Nephron (organoid): ENCODE measurements at regions not wholly inside any gene's neighbourhood (a gene's known extent, or its start where the extent isn't known, plus 50 kb on each side); places are given as distances from the start of the nearest gene placed in this dataset.

Experiments used
- H3K27ac Mint-ChIP-seq, 3 experiments: 2 replicates each; pipeline ENCODE4 v1.8.0; 2020; ENCODE audit warnings: mixed read lengths in 3 of 3, mild to moderate bottlenecking in 2 of 3, moderate library complexity in 1 of 3
- H3K27me3 Mint-ChIP-seq: 2 replicates; pipeline ENCODE4 v1.8.0; 2021; ENCODE audit warnings: low read depth, mild to moderate bottlenecking, moderate library complexity, mixed read lengths
- H3K36me3 Mint-ChIP-seq: 2 replicates; pipeline ENCODE4 v1.8.0; 2020; ENCODE audit warnings: low read depth, mixed read lengths
- H3K4me1 Mint-ChIP-seq: 2 replicates; pipeline ENCODE4 v1.8.0; 2020; ENCODE audit warnings: mixed read lengths
- H3K4me3 Mint-ChIP-seq, 3 experiments: 2 replicates each; pipeline ENCODE4 v1.8.0; 2020; ENCODE audit warnings: mild to moderate bottlenecking in 3 of 3, mixed read lengths in 3 of 3, moderate library complexity in 2 of 3
- H3K9me3 Mint-ChIP-seq: 2 replicates; pipeline ENCODE4 v1.8.0; 2020; ENCODE audit warnings: mixed read lengths
- TF ChIP-seq, protein P1 (sequence below), 3 experiments: fragments of 200-600 bp; sonication (generic); IDR thresholded peaks; one replicate each; pipeline ENCODE4 v1.5.0; 2021; ENCODE audit warnings: antibody characterized with exemption in 3 of 3; ENCODE audit not compliant: unreplicated experiment in 3 of 3

DNA sequence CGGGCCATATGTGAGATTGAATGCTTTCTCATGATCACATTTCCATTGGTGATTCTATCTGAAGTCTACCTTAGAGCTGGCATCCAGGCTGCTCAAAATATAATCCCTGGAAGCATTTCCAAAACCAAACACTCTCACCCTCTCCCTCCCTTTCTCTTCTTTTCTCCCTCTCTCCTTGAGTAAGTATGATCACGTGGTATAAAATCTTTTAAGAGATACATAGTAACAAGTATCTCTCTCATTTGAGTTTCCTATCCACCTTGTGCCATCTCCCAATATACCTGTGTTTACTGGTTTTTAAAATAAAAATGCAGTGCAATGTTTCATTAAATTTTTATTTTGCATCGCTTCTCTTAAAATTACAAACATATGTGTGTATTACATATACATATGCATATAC, 350.9 kb upstream of the KCNH8 start:
- H3K27ac Mint-ChIP-seq = no peak overlapping the region
- no peak overlapping the region for H3K4me3 Mint-ChIP-seq
- no peaks in the 10 kb centered on the region for H3K27me3 Mint-ChIP-seq
- TF ChIP-seq, protein P1, sequence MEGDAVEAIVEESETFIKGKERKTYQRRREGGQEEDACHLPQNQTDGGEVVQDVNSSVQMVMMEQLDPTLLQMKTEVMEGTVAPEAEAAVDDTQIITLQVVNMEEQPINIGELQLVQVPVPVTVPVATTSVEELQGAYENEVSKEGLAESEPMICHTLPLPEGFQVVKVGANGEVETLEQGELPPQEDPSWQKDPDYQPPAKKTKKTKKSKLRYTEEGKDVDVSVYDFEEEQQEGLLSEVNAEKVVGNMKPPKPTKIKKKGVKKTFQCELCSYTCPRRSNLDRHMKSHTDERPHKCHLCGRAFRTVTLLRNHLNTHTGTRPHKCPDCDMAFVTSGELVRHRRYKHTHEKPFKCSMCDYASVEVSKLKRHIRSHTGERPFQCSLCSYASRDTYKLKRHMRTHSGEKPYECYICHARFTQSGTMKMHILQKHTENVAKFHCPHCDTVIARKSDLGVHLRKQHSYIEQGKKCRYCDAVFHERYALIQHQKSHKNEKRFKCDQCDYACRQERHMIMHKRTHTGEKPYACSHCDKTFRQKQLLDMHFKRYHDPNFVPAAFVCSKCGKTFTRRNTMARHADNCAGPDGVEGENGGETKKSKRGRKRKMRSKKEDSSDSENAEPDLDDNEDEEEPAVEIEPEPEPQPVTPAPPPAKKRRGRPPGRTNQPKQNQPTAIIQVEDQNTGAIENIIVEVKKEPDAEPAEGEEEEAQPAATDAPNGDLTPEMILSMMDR (IDR thresholded peaks at IDR 0.05; ENCODE audit: unreplicated experiment in 3 of 3) = no peak
- no peaks in the 10 kb centered on the region for H3K36me3 Mint-ChIP-seq
- H3K9me3 Mint-ChIP-seq = peaks cover 3% of the 10 kb centered on the region
- no peaks in the 10 kb centered on the region for H3K4me1 Mint-ChIP-seq

DNA sequence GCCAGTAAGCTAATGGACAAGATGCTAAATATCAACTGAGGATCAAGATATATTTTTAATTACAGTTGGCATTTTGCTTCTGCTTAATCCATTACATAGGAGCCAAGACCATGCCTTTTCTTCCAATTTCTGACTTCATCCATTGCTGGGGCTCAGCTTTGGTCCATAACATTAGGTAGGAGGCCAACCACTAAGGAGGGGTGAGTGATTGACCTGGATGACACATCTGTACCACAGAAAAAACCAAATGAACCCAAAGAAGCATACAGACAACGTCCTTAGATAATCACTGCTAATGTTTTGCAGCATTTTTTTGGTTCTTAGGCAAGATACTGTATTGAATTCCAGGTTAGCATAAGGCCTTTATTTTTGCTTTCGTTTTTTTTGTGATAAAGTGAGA, 353.2 kb upstream of the KCNH8 start:
- Mint-ChIP-seq H3K9me3 (peaks cover 3% of the 10 kb centered on the region), H3K36me3 (no peaks in the 10 kb centered on the region), H3K4me3 (no peak overlapping the region), H3K27ac (no peak overlapping the region), H3K4me1 (no peaks in the 10 kb centered on the region), H3K27me3 (no peaks in the 10 kb centered on the region)
- TF ChIP-seq, protein P1 (IDR thresholded peaks at IDR 0.05; ENCODE audit: unreplicated experiment in 3 of 3) = no peak

DNA sequence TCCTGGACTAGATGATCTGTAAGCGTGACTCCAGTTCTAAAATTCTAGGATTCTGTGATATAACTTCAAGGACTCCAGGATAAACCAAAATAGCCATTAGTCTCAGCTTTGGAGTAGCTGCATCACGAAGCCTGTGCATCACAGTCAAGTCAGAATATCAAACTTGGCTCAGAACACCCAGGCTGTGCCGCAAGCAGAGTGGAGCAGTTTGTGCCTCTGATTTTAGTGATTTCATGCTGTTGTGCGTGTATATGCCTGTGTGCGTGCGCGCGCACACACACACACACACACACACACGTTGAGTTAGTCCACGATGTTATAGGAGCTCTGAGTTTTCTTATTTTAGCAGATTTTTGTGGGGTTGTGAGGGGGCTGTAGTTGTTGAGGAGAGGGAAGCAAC, 356.6 kb upstream of the KCNH8 start:
- TF ChIP-seq, protein P1 (IDR thresholded peaks at IDR 0.05; ENCODE audit: unreplicated experiment in 3 of 3) = no peak
- no peaks in the 10 kb centered on the region for H3K36me3 Mint-ChIP-seq
- no peak overlapping the region for H3K4me3 Mint-ChIP-seq
- no peaks in the 10 kb centered on the region for H3K27me3 Mint-ChIP-seq
- no peak overlapping the region for H3K27ac Mint-ChIP-seq
- H3K4me1 Mint-ChIP-seq = no peaks in the 10 kb centered on the region
- peaks cover 3% of the 10 kb centered on the region for H3K9me3 Mint-ChIP-seq

DNA sequence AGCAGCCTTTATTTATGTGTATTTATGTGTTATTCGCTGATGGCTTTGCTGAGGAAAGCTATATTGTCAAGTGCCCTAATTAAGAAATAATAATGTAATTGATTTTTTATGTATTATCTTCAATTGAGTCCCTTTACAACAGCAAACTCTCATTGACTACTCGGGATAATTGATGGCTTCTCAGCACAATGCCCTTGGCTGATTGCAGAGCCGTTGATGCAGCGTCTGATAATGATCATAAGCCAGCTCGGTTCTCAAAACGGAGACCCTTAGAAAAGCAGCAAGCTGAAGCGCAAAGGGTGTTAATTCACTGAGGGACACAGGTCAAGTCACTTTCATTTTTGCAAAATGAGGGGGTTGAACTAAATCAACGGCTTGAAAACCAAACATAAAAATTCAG, 357.1 kb upstream of the KCNH8 start:
- H3K4me1 Mint-ChIP-seq = no peaks in the 10 kb centered on the region
- H3K27ac Mint-ChIP-seq = no peak overlapping the region

DNA sequence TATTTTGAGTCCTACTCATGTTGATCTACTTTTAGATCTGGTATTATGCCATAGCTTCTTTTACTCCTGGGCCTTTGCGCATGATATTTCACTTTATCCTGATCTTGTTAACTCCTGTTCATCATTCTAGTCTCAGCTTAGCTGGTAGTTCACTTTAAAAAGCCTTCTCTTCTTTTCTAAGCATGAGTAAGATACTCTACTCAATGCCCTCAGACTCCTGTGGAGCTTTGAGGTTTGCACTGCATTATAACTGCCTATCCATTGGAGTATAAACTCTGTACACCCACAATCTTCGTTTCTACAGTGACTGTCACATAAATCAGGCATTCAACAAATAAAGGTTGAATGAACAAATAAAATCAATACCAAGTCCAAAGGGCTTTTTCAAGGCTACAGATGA, 357.9 kb upstream of the KCNH8 start:
- Mint-ChIP-seq H3K4me3 (no peak overlapping the region), H3K4me1 (no peaks in the 10 kb centered on the region), H3K9me3 (peaks cover 3% of the 10 kb centered on the region), H3K27ac (no peak overlapping the region), H3K36me3 (no peaks in the 10 kb centered on the region), H3K27me3 (no peaks in the 10 kb centered on the region)
- TF ChIP-seq, protein P1 (IDR thresholded peaks at IDR 0.05; ENCODE audit: unreplicated experiment in 3 of 3) = no peak

More for the DNA sequence above, 357.1 kb upstream of the KCNH8 start:
- Mint-ChIP-seq H3K9me3 (peaks cover 3% of the 10 kb centered on the region), H3K4me3 (no peak overlapping the region), H3K27me3 (no peaks in the 10 kb centered on the region), H3K36me3 (no peaks in the 10 kb centered on the region)
- TF ChIP-seq, protein P1 (IDR thresholded peaks at IDR 0.05; ENCODE audit: unreplicated experiment in 3 of 3) = no peak

DNA sequence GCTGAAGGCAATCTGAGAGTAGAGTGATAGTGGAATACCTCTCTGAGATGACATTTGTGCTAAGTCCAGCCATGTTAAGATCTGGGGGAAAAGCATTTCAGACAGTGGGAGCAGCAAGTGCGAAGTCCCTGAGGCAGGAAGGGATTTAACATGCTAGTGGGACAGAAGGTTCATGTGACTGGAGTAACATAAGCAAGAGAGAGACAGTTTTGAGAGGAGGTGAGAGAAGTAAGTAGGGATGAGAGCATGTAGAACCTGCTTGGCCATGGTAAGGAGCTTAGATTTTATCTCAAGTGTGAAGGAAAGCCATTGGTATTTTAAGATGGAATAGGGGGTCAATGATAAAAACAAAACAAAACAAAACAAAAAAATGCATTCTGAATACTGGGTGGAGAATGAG, 358.6 kb upstream of the KCNH8 start:
- Mint-ChIP-seq H3K27me3 (no peaks in the 10 kb centered on the region), H3K9me3 (peaks cover 3% of the 10 kb centered on the region), H3K4me1 (no peaks in the 10 kb centered on the region), H3K27ac (no peak overlapping the region), H3K4me3 (no peak overlapping the region), H3K36me3 (no peaks in the 10 kb centered on the region)
- TF ChIP-seq, protein P1 (IDR thresholded peaks at IDR 0.05; ENCODE audit: unreplicated experiment in 3 of 3) = no peak
